WERI-Rb-1 (cell line): ENCODE measurements at regions not wholly inside any gene's neighbourhood (a gene's known extent, or its start where the extent isn't known, plus 50 kb on each side); places are given as distances from the start of the nearest gene placed in this dataset.

Source experiments
- DNase-seq: peaks from one replicate; pipeline ENCODE4 v3.0.0-alpha.2; 2020
- H3K27ac ChIP-seq: fragments of 250-450 bp; sonication (Bioruptor Pico); 2 replicates; pipeline ENCODE4 v1.5.1; 2020; ENCODE audit warnings: mild to moderate bottlenecking, moderate library complexity
- H3K27me3 ChIP-seq: fragments of 250-450 bp; sonication (Bioruptor Pico); 2 replicates; pipeline ENCODE4 v1.5.1; 2021; ENCODE audit warnings: mild to moderate bottlenecking, low read depth, moderate library complexity; ENCODE audit not compliant: insufficient read depth, severe bottlenecking
- H3K36me3 ChIP-seq: fragments of 250-450 bp; sonication (Bioruptor Pico); 2 replicates; pipeline ENCODE4 v1.5.1; 2020; ENCODE audit warnings: mild to moderate bottlenecking, moderate library complexity
- H3K4me3 ChIP-seq: 2 replicates; pipeline ENCODE4 v1.5.1; 2011; ENCODE audit warnings: low read depth, mild to moderate bottlenecking, control low read depth, low read length
- H3K9me3 ChIP-seq: fragments of 250-450 bp; sonication (Bioruptor Pico); 2 replicates; pipeline ENCODE4 v1.5.1; 2021; ENCODE audit warnings: mild to moderate bottlenecking, moderate library complexity; ENCODE audit not compliant: severe bottlenecking
- TF ChIP-seq, protein P1 (sequence below): IDR thresholded peaks from 2 replicates; pipeline ENCODE4 v1.5.1; 2011; ENCODE audit warnings: low read depth, mild to moderate bottlenecking, control low read depth, inconsistent platforms, low read length

DNA sequence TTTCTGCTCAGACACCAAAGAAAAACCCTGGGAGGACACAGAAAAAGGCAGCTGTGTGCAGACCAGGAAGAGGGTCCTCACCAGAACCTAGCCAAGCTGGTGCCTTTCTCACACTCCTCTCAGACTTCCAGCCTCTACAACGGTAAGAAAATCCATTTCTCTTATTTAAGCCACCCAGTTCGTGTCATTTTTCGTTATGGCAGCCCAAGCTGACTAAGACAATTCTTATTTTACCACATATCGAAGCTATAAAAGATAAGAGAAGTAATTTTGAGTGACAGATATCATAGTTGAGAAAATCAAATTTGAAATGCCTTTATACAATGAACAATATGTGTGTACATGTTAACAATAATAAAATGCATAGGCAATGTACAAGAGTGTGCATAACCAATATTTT, 219.5 kb downstream of the CBLN2 start:
- TF ChIP-seq, protein P1, sequence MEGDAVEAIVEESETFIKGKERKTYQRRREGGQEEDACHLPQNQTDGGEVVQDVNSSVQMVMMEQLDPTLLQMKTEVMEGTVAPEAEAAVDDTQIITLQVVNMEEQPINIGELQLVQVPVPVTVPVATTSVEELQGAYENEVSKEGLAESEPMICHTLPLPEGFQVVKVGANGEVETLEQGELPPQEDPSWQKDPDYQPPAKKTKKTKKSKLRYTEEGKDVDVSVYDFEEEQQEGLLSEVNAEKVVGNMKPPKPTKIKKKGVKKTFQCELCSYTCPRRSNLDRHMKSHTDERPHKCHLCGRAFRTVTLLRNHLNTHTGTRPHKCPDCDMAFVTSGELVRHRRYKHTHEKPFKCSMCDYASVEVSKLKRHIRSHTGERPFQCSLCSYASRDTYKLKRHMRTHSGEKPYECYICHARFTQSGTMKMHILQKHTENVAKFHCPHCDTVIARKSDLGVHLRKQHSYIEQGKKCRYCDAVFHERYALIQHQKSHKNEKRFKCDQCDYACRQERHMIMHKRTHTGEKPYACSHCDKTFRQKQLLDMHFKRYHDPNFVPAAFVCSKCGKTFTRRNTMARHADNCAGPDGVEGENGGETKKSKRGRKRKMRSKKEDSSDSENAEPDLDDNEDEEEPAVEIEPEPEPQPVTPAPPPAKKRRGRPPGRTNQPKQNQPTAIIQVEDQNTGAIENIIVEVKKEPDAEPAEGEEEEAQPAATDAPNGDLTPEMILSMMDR = no peak
- Histone ChIP-seq H3K27ac (no peak overlapping the region), H3K4me3 (no peak overlapping the region), H3K9me3 (no peaks in the 10 kb centered on the region), H3K27me3 (no peaks in the 10 kb centered on the region), H3K36me3 (no peaks in the 10 kb centered on the region)
- DNase-seq = no peak

DNA sequence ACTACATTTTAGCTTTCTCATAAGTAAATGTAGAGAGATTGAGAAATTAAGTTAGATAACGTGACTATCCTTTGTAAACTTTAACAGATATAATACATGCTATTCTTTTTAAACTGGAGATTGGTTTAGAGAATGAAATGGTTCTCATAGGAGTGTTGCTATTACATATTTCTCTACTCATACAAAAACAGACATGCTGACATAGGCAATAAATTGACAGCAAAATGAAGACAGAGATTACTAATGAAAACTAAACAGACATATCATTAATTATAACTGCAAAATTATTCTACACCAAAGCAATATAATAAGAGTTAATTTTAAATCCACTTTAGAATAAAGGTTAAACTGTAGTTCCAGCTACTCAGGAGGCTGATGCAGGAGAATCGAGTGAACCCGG, 227.6 kb downstream of the CBLN2 start:
- Histone ChIP-seq H3K27me3 (no peaks in the 10 kb centered on the region), H3K27ac (no peak overlapping the region), H3K36me3 (no peaks in the 10 kb centered on the region), H3K9me3 (no peaks in the 10 kb centered on the region), H3K4me3 (no peak overlapping the region)
- TF ChIP-seq, protein P1 = no peak
- no peak for DNase-seq

DNA sequence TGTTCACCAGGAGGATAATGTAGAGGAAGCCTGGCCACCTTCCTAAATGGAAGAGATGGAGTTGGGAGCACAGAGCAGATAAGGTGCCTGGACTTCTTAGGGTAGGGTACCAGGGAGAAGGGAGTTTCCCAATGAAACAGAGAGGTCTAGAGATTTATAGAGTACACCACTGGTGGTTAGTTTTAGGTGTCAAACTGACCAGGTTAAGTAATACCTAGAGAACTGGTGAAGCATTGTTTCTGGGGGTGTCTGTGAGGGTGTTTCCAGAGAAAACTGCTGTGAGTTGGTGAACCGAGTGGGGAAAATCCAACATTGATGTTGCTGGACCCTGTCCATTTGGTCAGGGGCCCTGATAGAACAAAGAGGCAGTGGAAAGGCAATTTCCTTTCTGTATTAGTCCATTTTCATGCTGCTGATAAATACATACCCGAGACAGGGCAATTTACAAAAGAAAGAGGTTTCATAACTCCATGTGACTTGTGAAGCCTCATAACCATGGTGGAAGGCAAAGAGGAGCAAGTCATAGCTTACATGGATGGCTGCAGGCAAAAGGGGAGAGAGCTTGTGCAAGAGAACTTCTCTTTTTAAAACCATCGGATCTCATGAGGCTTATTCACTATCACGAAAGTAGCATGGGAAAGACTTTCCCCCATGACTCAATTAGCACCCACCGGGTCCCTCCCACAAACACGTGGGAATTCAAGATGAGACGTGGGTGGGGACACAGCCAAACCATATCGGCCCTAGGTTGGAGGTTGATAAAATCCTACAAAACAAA, 260.8 kb downstream of the CBLN2 start:
- DNase-seq = no peak
- Histone ChIP-seq H3K4me3 (no peak overlapping the region), H3K27ac (no peak overlapping the region), H3K36me3 (no peaks in the 10 kb centered on the region), H3K9me3 (no peaks in the 10 kb centered on the region), H3K27me3 (no peaks in the 10 kb centered on the region)
- TF ChIP-seq, protein P1 = no peak

DNA sequence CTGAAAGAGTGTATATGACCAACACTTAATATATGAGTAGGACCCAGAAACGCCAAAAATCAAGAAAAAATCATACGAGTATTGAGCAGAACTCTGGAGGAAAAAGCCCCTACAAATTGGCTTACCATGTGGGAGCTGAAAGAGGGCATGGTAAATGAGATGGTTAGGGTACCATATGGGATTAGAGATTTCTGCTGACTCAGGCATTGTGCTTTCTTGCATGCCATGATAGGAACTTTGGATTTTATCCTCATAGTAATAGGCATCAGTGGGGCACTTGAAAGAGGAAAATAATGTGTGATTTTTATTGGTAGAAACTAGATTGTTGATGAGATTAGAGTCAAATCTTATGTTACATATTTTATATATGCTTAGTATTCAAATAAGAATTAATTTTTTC, 271.1 kb downstream of the CBLN2 start:
- Histone ChIP-seq H3K9me3 (no peaks in the 10 kb centered on the region), H3K27me3 (no peaks in the 10 kb centered on the region), H3K4me3 (no peak overlapping the region), H3K27ac (no peak overlapping the region), H3K36me3 (no peaks in the 10 kb centered on the region)
- no peak for DNase-seq
- TF ChIP-seq, protein P1 = no peak

DNA sequence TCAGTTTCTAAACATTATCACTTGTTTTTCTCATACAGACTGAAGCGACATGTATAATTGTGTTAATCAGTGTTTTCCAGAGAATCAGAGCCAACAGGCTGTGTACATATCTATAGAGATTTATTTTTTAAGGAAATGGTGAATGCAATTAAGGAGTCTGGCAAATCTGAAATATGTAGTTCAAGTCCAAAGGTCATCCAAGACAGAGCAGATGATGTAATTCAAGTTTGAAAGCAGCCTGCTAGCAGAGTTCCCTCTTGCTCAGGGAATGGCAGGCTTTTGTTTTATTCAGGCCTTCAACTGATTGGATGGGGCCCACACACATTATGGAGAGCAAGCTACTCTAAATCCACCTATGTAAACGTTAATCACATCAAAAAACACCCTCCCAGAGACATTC, 282.6 kb downstream of the CBLN2 start:
- H3K27me3 ChIP-seq = no peaks in the 10 kb centered on the region
- DNase-seq = no peak

More for the DNA sequence above, 282.6 kb downstream of the CBLN2 start:
- no peaks in the 10 kb centered on the region for H3K9me3 ChIP-seq
- no peaks in the 10 kb centered on the region for H3K36me3 ChIP-seq
- no peak overlapping the region for H3K27ac ChIP-seq
- TF ChIP-seq, protein P1 = no peak
- H3K4me3 ChIP-seq = no peak overlapping the region
